Ramos (cell line): ENCODE measurements at regions not wholly inside any gene's neighbourhood (a gene's known extent, or its start where the extent isn't known, plus 50 kb on each side); places are given as distances from the start of the nearest gene placed in this dataset.

Source experiments
- in situ Hi-C: fragments of 300-500 bp; cut with MboI; formaldehyde crosslinking; loops from one replicate; pipeline ENCODE4 v1.14.3; 2022; ENCODE audit warnings: low sequenced_read_pairs; ENCODE audit not compliant: unreplicated experiment

- in situ Hi-C loops = loop anchor here (5.0 to 10.0 kb wide), 3 partner anchors 188 to 740 kb away; no protein-coding TSS in a partner anchor
These were observed 52.0 kb upstream of the RNU6-8 start for GRCh38 chr14:32254952-32255679.

- in situ Hi-C loops = loop anchor here (10.0 kb wide), 2 partner anchors 321 to 741 kb away; no protein-coding TSS in a partner anchor
These were observed 52.7 kb upstream of the RNU6-8 start for GRCh38 chr14:32255789-32256188.

GRCh38 chr14:32256576-32256975, 53.5 kb upstream of the RNU6-8 start:
- in situ Hi-C loops = loop anchor here (10.0 kb wide), 2 partner anchors 322 to 742 kb away; no protein-coding TSS in a partner anchor

- in situ Hi-C loops = loop anchor here (10.0 kb wide), 2 partner anchors 324 to 744 kb away; no protein-coding TSS in a partner anchor
These were observed 55.4 kb upstream of the RNU6-8 start for GRCh38 chr14:32258336-32258993.

GRCh38 chr14:32259368-32260013, 56.4 kb upstream of the RNU6-8 start:
- in situ Hi-C loops = loop anchor here (10.0 kb wide), 2 partner anchors 325 to 745 kb away; no protein-coding TSS in a partner anchor

- in situ Hi-C loops = no loop called here
These were observed 61.0 kb upstream of the RNU6-8 start for GRCh38 chr14:32263939-32264567.

- in situ Hi-C loops = no loop called here
These were observed 62.5 kb upstream of the RNU6-8 start for GRCh38 chr14:32265584-32265983.

- in situ Hi-C loops = no loop called here
These were observed 51.1 kb upstream of the AKAP6 start for GRCh38 chr14:32277998-32278397.
